ENCODE measurements at regions not wholly inside any gene's neighbourhood (a gene's known extent, or its start where the extent isn't known, plus 50 kb on each side); places are given as distances from the start of the nearest gene placed in this dataset.

GRCh38 chr9:11016081-11016480, 403.3 kb upstream of the PTPRD start:
- TF ChIP-seq ETV6 (CRISPR knock-in tag; IDR thresholded peaks at IDR 0.05) (no peak), ATF1 (CRISPR knock-in tag; IDR thresholded peaks at IDR 0.05) (no peak), NR2C2 (CRISPR knock-in tag; IDR thresholded peaks at IDR 0.05) (no peak), MAX (CRISPR knock-in tag; IDR thresholded peaks at IDR 0.05) (no peak), SP1 (CRISPR knock-in tag; conservative IDR thresholded peaks at IDR 0.05) (no peak), JUN (CRISPR knock-in tag; IDR thresholded peaks at IDR 0.05) (no peak), ZNF416 (CRISPR knock-in tag; IDR thresholded peaks at IDR 0.05) (no peak)
- TF ChIP-seq, protein P1, sequence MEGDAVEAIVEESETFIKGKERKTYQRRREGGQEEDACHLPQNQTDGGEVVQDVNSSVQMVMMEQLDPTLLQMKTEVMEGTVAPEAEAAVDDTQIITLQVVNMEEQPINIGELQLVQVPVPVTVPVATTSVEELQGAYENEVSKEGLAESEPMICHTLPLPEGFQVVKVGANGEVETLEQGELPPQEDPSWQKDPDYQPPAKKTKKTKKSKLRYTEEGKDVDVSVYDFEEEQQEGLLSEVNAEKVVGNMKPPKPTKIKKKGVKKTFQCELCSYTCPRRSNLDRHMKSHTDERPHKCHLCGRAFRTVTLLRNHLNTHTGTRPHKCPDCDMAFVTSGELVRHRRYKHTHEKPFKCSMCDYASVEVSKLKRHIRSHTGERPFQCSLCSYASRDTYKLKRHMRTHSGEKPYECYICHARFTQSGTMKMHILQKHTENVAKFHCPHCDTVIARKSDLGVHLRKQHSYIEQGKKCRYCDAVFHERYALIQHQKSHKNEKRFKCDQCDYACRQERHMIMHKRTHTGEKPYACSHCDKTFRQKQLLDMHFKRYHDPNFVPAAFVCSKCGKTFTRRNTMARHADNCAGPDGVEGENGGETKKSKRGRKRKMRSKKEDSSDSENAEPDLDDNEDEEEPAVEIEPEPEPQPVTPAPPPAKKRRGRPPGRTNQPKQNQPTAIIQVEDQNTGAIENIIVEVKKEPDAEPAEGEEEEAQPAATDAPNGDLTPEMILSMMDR (IDR thresholded peaks at IDR 0.05), result no peak
